ENCODE measurements at regions not wholly inside any gene's neighbourhood (a gene's known extent, or its start where the extent isn't known, plus 50 kb on each side); places are given as distances from the start of the nearest gene placed in this dataset.

- TF ChIP-seq EZH2 (IDR thresholded peaks at IDR 0.05) (no peak), POLR2AphosphoS5 (IDR thresholded peaks at IDR 0.05; ENCODE audit: borderline replicate concordance, low read depth, low read length) (no peak)
These were observed 207.9 kb upstream of the TBL1XR1 start for GRCh38 chr3:177405191-177405672.

Data from SK-N-MC (cell line).